Peyer's patch (tissue), 4 donors: ENCODE measurements at regions not wholly inside any gene's neighbourhood (a gene's known extent, or its start where the extent isn't known, plus 50 kb on each side); places are given as distances from the start of the nearest gene placed in this dataset.

Source experiments
- CTCF ChIP-seq, 6 experiments: fragments of 450-650 bp in 4 of 6; fragments of 200-600 bp in 2 of 6; sonication (generic) in 1 of 6; IDR thresholded peaks; one replicate each; pipeline ENCODE4 v1.5.1; 2017 to 2019; ENCODE audit warnings: antibody characterized with exemption in 6 of 6, mild to moderate bottlenecking in 3 of 6, moderate library complexity in 1 of 6
- POLR2A ChIP-seq, 2 donors: fragments of 450-650 bp; IDR thresholded peaks; one replicate each; pipeline ENCODE4 v1.5.1; 2017; ENCODE audit warnings: antibody characterized with exemption in 2 of 2, mild to moderate bottlenecking in 2 of 2, moderate library complexity in 2 of 2

- TF ChIP-seq CTCF (IDR thresholded peaks at IDR 0.05) (no peak), POLR2A (IDR thresholded peaks at IDR 0.05) (no peak)
Observed at GRCh38 chr4:26035921-26036320, 121.9 kb downstream of the SMIM20 start.
